Fibroblast of lung (primary cell): ENCODE measurements at regions not wholly inside any gene's neighbourhood (a gene's known extent, or its start where the extent isn't known, plus 50 kb on each side); places are given as distances from the start of the nearest gene placed in this dataset.

ENCODE experiments used
- EZH2 ChIP-seq: IDR thresholded peaks from 2 replicates; pipeline ENCODE4 v1.5.1; 2012; ENCODE audit warnings: low read length, control low read depth, mild to moderate bottlenecking; ENCODE audit errors: missing control alignments
- TF ChIP-seq, protein P1 (sequence below), 2 donors: IDR thresholded peaks in 1 of 2; conservative IDR thresholded peaks in 1 of 2; 1 replicate in 1 of 2; 2 replicates in 1 of 2; pipeline ENCODE4 v1.5.1; 2011 to 2012; ENCODE audit warnings: low read length in 2 of 2, control low read depth in 1 of 2, inconsistent platforms in 1 of 2, low read depth in 1 of 2, mild to moderate bottlenecking in 1 of 2

DNA sequence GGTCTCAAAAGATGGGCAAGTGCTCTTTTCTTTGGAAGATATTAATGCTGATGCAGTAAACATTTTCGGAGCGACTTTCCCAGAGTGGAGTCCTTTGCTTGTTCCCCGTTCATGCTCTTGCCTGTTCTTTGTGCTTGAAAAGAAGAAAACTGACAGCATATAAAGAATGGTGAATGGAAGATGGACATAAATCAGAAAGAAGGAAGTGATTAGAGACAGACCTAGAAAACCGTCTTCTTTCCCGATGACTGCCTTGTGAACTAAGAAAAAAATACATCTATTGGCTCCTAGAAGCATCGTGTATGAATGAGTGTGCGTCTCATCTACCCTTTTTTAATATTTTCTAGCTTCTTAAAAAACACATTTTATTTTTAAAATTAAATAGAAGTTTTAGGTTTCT, 740.1 kb upstream of the FANCL start:
- TF ChIP-seq, protein P1, sequence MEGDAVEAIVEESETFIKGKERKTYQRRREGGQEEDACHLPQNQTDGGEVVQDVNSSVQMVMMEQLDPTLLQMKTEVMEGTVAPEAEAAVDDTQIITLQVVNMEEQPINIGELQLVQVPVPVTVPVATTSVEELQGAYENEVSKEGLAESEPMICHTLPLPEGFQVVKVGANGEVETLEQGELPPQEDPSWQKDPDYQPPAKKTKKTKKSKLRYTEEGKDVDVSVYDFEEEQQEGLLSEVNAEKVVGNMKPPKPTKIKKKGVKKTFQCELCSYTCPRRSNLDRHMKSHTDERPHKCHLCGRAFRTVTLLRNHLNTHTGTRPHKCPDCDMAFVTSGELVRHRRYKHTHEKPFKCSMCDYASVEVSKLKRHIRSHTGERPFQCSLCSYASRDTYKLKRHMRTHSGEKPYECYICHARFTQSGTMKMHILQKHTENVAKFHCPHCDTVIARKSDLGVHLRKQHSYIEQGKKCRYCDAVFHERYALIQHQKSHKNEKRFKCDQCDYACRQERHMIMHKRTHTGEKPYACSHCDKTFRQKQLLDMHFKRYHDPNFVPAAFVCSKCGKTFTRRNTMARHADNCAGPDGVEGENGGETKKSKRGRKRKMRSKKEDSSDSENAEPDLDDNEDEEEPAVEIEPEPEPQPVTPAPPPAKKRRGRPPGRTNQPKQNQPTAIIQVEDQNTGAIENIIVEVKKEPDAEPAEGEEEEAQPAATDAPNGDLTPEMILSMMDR (conservative IDR thresholded peaks at IDR 0.05 in 1 of 2, IDR thresholded peaks at IDR 0.05 in 1 of 2; ENCODE audit: low read depth in 1 of 2, low read length in 2 of 2): no peak
- no peak for TF ChIP-seq EZH2
